ENCODE measurements at regions not wholly inside any gene's neighbourhood (a gene's known extent, or its start where the extent isn't known, plus 50 kb on each side); places are given as distances from the start of the nearest gene placed in this dataset.

DNA sequence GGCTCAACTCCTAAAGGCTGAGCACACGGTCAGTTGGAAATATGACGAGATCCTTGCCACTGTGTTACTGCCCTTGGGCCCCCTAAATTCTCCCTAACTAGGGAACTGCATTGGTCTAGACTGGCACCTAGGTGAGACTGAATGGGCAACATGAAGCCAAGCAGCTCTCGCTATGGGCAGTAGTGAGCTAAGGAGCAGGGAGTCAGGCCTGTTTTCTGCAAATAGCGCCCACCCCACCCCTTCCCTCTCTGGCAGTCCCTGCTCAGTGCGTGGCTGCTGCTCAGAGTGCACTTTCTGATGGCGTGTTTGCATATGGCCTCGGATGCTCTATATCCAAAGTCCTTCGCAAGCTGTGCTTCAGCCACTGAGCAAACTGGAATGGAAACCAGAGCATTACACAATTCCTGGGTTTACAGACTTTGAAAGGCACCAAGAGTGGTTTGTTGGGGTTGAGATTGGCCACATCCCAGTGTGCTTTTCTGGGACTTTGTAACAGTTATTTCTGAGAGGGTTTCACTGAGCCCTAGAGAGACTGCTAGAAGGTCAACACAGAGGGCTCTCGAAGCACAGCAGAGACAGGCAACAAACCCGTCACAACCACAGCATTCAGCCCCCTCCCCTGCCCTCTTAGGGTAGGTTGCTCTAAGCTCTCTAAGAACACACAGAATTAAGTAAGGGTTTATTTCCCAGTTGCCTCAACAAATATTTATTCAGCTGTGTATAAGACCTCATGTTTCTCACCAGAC is 419.9 kb downstream of the STK39 start:
- Histone ChIP-seq H2BK15ac (ENCODE audit: low read length) (no peak overlapping the region), H2BK120ac (replicated peaks; ENCODE audit: low read depth, low read length) (no peak overlapping the region), H3K14ac (ENCODE audit: insufficient read length) (no peak overlapping the region), H3K9ac (replicated peaks in 1 of 4; ENCODE audit: extremely low read depth in 1 of 4, low read depth in 3 of 4, low read length in 3 of 4) (no peak overlapping the region), H3K4me2 (ENCODE audit: insufficient read depth in 1 of 2, low read depth in 2 of 2, low read length in 2 of 2) (no peak overlapping the region), H2BK20ac (ENCODE audit: low read length) (no peak overlapping the region), H2AFZ (ENCODE audit: low read length) (no peak overlapping the region), H2BK5ac (ENCODE audit: low read depth, low read length) (no peak overlapping the region), H3K23me2 (ENCODE audit: low read depth, low read length) (no peaks in the 10 kb centered on the region), H3K18ac (ENCODE audit: extremely low read depth, low read length) (no peak overlapping the region), H3K4me1 (replicated peaks in 1 of 4; ENCODE audit: control insufficient read depth in 3 of 4, insufficient read depth in 4 of 4, low read length in 3 of 4) (no peaks in the 10 kb centered on the region), H3K23ac (ENCODE audit: insufficient read length) (no peak overlapping the region), H4K5ac (ENCODE audit: insufficient read length, low read depth, low read length) (no peak overlapping the region), H3K4ac (replicated peaks; ENCODE audit: insufficient read length, low read depth, low read length) (no peak overlapping the region), H4K8ac (ENCODE audit: extremely low read depth, insufficient read depth, low read length) (no peak overlapping the region), H3K36me3 (ENCODE audit: control insufficient read depth in 2 of 4, insufficient read depth in 4 of 4, low read length in 3 of 4) (peaks cover 0 to 5% (median 2%) of the 10 kb centered on the region in 4 experiments; a peak in 2 of 8 replicates), H4K91ac (replicated peaks; ENCODE audit: insufficient read length, low read length) (no peak overlapping the region), H4K20me1 (replicated peaks in 1 of 2; ENCODE audit: control insufficient read depth in 1 of 2, insufficient read depth in 2 of 2, low read length in 2 of 2) (no peaks in the 10 kb centered on the region), H3K56ac (replicated peaks; ENCODE audit: insufficient read length, low read depth, low read length) (no peak overlapping the region), H3K4me3 (ENCODE audit: extremely low read depth in 1 of 4, insufficient read depth in 2 of 4, low read depth in 3 of 4, low read length in 4 of 4) (no peak overlapping the region), H2AK5ac (ENCODE audit: low read depth, low read length) (no peak overlapping the region), H3K9me3 (ENCODE audit: insufficient read depth in 2 of 2, low read depth in 1 of 2, low read length in 1 of 2) (no peaks in the 10 kb centered on the region), H3K79me2 (ENCODE audit: control insufficient read depth in 1 of 2, insufficient read depth in 2 of 2, low read length in 2 of 2) (no peaks in the 10 kb centered on the region), H2BK12ac (ENCODE audit: low read depth, low read length) (no peak overlapping the region), H3K79me1 (ENCODE audit: low read depth, low read length) (no peaks in the 10 kb centered on the region), H3K27ac (ENCODE audit: low read depth, low read length) (no peak overlapping the region), H3K27me3 (replicated peaks in 1 of 4; ENCODE audit: control insufficient read depth in 3 of 4, extremely low read depth in 1 of 4, insufficient read depth in 3 of 4, low read length in 3 of 4) (no peaks in the 10 kb centered on the region)
- ChIA-PET CTCF (ENCODE audit: partially characterized antibody) (no interaction called here), POLR2A (ENCODE audit: partially characterized antibody) (no interaction called here)
- FAIRE-seq (no peak), DNase-seq (ENCODE audit: low read depth in 1 of 2, low spot score in 2 of 2) (no peak)
- 89% methylated on average over 10 of the region's 10 CpGs; no CpG with 5 or more reads in 1 of the 2 experiments for WGBS, 2 experiments (ENCODE audit: extremely low coverage in 1 of 2, insufficient coverage in 1 of 2, insufficient read length in 1 of 2, insufficient replicate concordance in 2 of 2, low coverage in 1 of 2, low lambda C conversion rate in 2 of 2, missing lambda C conversion rate in 1 of 2)
- TF ChIP-seq SIX5 (IDR thresholded peaks at IDR 0.05; ENCODE audit: low read depth, low read length) = no peak
- TF ChIP-seq CBX8 (IDR thresholded peaks at IDR 0.05; ENCODE audit: borderline replicate concordance, low read depth, low read length) = no peak
- no peak for TF ChIP-seq SIN3A (conservative IDR thresholded peaks at IDR 0.05 in 1 of 2, IDR thresholded peaks at IDR 0.05 in 1 of 2; ENCODE audit: low read depth in 1 of 2, low read length in 2 of 2)
- no peak for TF ChIP-seq RFX5 (IDR thresholded peaks at IDR 0.05; ENCODE audit: borderline replicate concordance, low read depth, low read length)
- no peak for TF ChIP-seq YY1 (IDR thresholded peaks at IDR 0.05; ENCODE audit: low read depth, low read length)
